Astrocyte of the spinal cord (primary cell): ENCODE measurements at regions not wholly inside any gene's neighbourhood (a gene's known extent, or its start where the extent isn't known, plus 50 kb on each side); places are given as distances from the start of the nearest gene placed in this dataset.
"Not testable (repeated sequence)": the region's sequence is repeated elsewhere in the genome, so short reads cannot be mapped to it uniquely, and the experiment has no call there.

Experiments used
- DNase-seq: peaks from one replicate; pipeline ENCODE4 v3.0.0; 2011; ENCODE audit warnings: low read depth, low spot score
- H3K4me3 ChIP-seq: 2 replicates; pipeline ENCODE4 v1.5.1; 2011; ENCODE audit warnings: low read depth, mild to moderate bottlenecking, low read length, moderate library complexity
- in situ Hi-C: cut with HindIII; loops from 2 replicates; pipeline ENCODE4 v1.10.0; 2017; ENCODE audit warnings: low sequenced_read_pairs
- TF ChIP-seq, protein P1 (sequence below): IDR thresholded peaks from 2 replicates; pipeline ENCODE4 v1.5.1; 2012; ENCODE audit warnings: low read depth, mild to moderate bottlenecking, low read length, inconsistent platforms

DNA sequence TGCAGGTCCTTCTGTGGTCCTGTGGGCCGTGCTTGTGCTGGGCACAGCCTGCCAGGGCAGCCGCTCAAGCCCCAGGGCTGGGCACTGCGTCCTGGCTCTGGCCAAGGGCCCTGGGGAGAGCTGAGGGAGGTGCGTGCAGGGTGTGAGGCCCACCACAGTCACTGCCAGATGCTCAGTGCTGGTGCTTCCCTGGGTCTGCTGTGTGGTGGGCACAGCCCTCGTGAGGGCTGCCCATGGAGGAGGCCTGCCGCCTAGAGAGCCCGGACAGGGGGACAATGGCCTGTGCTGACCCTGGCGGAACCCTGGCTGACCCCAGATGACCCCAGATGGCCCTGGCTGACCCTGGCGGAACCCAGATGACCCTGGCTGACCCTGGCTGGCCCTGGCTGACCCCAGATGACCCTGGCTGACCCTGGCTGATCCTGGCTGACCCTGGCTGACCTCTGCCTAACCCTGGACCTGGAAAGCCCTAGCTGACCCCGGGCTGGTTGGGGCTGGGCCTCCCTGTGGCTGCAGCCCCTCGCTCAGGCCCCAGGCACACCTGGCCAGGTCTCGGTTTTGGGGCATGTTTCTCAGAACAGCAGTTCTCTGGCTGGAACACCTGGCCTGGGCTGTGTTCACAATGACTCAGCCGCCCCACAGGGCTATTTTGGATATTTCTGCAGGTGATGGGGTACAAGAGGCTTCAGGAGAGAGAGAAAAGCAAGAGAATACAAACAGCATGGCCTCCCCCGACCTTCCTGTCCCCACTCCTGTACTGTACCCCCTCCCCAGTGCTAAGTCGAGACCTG lies 55.4 kb downstream of the TMEM121 start:
- H3K4me3 ChIP-seq, result no peak overlapping the region
- DNase-seq, result no peak
- TF ChIP-seq, protein P1, sequence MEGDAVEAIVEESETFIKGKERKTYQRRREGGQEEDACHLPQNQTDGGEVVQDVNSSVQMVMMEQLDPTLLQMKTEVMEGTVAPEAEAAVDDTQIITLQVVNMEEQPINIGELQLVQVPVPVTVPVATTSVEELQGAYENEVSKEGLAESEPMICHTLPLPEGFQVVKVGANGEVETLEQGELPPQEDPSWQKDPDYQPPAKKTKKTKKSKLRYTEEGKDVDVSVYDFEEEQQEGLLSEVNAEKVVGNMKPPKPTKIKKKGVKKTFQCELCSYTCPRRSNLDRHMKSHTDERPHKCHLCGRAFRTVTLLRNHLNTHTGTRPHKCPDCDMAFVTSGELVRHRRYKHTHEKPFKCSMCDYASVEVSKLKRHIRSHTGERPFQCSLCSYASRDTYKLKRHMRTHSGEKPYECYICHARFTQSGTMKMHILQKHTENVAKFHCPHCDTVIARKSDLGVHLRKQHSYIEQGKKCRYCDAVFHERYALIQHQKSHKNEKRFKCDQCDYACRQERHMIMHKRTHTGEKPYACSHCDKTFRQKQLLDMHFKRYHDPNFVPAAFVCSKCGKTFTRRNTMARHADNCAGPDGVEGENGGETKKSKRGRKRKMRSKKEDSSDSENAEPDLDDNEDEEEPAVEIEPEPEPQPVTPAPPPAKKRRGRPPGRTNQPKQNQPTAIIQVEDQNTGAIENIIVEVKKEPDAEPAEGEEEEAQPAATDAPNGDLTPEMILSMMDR, result no peak
- in situ Hi-C loops, result no loop called here

DNA sequence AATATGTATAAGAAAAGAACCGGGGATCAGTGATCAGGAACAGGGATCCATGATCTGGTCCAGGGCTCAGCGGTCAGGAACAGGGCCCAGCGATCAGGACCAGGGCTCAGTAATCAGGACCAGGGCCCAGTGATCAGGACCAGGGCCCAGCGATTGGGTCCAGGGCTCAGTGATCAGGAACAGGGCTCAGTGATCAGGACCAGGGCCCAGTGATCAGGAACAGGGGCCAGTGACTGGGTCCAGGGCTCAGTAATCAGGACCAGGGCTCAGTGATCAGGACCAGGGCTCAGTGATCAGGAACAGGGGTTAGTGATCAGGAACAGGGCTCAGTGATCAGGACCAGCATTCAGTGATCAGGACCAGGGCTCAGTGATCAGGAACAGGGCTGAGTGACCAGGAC lies 56.3 kb downstream of the TMEM121 start:
- DNase-seq, result peak; percentile 1
- TF ChIP-seq, protein P1, result no peak
- no peak overlapping the region for H3K4me3 ChIP-seq
- in situ Hi-C loops, result no loop called here

DNA sequence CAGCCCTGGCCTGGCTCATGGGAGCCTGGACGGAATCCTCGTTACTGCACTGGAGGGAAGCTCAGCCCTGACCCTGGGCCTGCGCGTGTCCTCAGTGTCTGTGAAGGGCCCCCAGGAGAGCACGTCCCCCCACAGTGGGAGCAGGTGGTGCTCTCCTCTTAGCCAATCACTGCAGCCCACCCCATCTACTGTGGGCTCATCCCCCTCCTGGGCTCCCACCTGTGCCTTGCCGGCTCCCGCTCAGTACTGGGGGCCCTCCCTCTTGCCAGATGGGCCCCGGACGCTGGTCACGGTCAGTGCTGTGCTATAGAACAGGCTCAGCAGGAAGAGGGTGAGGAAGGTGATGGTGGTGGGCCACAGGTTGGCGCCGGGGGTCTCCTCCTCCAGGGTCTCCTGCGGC lies 57.5 kb downstream of the TMEM121 start:
- DNase-seq, H3K4me3 ChIP-seq, in situ Hi-C loops: not testable (repeated sequence)

DNA sequence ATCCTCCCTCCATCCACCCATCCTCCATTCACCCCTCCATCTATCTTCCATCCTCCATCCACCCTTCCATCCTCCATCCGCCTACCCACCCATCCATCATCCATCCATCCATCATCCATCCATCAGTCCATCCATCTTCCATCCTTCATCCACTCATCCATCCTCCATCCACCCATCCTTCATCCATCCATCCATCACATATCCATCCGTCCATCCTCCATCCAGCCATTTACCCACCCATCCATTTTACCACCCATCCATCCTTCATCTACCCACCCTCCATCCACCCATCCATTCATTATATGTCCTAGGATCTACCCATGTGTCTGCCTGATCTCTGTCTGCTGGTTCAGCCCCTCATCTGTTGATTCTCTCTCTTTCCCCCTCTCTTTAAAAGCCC lies 58.9 kb downstream of the TMEM121 start:
- DNase-seq, H3K4me3 ChIP-seq, in situ Hi-C loops: not testable (repeated sequence)

DNA sequence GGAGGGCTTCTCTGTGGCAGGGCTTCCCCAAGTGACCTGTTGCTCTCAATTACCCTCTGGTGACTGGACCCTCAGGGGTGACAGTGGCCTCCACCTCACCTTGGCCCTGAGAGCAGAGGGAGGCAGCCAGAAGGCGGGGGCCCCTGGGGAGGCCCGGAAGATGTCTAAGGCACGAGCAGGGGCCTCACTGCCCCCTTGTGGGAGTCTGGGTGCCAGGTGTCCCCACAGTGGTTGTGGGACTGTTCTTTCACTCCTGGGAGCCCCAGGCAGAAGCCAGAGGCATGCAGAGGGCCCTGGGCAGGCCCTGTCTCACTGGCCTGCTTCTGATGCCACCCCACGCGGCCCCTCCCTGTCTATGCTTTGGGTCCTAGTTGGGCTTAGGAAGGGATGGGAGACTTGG lies 59.3 kb downstream of the TMEM121 start:
- H3K4me3 ChIP-seq, DNase-seq, in situ Hi-C loops: not testable (repeated sequence)

DNA sequence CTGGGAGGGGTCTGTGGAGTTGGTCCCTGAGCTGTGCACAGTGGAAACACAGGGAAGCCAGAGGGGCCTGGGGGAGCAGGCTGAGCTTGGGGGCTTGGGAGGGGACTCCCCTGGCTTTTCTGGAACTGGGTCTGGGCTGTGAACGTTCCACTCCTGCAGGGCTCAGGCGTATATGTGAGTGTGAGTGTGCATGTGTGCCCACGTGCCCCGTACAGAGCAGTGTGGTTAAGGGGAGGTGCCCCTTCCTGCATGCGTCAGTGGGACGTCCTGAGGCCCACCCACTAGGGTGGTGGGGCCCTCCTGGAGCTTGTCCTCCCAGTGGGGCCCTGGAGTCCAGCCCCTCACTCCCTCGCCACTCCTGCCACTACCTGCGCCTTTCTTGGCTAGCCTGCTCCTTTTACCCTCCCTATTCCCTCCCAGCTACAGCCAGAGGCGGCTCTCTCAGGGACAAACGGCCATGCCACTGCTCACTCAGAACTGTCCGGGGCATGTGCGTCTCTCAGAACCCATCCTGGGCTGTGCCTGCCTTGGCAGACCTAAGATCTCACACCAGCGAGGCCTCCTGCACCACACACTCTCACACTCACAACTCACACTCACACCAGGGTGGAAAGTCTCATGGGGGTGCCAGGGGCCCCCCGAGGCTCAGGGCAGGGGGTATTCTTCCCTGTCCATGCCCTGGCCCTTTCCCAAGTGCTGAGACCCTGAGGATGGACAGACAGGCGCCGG lies 59.9 kb downstream of the TMEM121 start:
- DNase-seq, H3K4me3 ChIP-seq, in situ Hi-C loops: not testable (repeated sequence)

DNA sequence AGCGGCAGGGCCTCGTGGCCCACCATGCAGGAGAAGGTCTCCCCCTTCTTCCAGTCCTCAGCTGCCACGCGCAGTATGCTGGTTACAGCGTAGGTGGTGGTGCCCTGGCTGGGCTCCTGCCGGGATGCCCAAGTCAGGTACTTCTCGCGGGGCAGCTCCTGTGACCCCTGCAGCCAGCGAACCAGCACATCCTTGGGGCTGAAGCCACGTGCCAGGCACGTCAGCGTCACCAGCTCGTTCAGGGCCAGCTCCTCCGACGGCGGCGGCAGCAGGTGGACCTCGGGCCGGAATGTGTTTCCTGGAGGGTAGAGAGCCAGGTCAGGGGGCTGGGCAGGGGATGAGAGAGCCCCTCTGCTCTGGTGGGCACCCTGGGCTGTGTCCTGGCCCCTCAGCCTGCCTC lies 60.7 kb downstream of the TMEM121 start:
- H3K4me3 ChIP-seq, DNase-seq, in situ Hi-C loops: not testable (repeated sequence)

DNA sequence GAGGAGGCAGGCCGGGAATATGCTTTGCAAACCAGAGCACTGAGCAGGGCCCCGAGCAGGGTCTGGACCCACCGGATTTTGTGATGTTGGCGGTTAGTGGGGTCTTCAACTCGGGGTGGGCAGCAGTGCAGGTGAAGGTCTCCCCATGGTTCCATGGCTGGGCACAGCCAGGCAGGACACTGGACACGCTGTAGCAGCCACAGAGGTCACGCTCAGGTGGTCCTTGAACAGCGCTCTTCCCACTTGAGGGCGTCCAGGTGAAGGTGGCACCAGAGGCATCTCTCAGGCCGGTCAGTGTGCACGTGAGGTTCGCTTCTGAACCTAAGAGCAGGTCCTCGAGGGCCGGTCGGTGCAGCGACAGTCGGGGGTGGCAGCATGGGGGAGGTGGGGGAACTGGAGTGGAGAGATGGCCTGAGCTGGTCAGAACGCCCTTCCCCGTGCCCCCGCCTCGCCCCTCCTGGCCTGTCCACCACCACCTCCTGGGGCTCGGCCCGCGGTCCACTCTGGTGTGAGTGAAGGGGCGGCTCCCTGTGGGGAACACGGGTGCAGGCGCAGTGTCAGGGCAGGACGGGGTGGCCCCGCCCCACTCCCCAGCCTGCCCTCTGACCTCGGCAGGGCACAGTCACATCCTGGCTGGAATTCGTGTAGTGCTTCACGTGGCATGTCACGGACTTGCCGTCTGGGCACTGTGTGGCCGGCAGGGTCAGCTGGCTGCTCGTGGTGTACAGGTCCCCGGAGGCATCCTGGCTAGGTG lies 61.3 kb downstream of the TMEM121 start:
- H3K4me3 ChIP-seq, in situ Hi-C loops, DNase-seq: not testable (repeated sequence)

DNA sequence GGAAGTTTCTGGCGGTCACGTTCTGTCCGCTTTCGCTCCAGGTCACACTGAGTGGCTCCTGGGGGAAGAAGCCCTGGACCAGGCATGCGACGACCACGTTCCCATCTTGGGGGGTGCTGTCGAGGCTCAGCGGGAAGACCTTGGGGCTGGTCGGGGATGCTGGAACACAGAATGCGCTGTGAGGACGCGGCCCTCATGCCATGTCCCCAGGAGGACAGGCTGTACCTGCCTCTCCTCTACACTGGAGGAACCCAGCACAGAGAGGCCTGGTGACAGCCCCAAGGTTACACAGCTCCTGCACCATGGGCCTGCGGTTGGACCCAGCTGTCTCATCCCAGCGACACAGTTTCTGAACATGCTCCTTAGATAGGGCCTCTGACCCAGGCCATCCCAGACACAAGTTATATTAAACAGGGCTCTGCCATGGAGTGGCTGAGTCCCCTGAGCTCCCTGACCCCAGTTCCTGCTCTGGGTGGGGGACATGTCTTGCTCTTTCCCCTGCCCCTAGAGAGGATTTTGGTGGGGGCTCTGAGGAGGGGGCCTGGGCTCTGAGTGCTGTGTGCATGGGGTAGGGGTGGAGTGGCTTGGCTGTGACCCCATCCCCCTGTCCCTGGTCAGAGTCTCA lies 62.0 kb downstream of the TMEM121 start:
- TF ChIP-seq, protein P1, result no peak
- in situ Hi-C loops, result no loop called here
- no peak overlapping the region for H3K4me3 ChIP-seq
- DNase-seq, result no peak
